Erythroblast (primary cell): ENCODE measurements at regions not wholly inside any gene's neighbourhood (a gene's known extent, or its start where the extent isn't known, plus 50 kb on each side); places are given as distances from the start of the nearest gene placed in this dataset.

Experiments
- GATA1 ChIP-seq: IDR thresholded peaks from 2 replicates; pipeline ENCODE4 v1.6.1; 2011; ENCODE audit warnings: low read depth, mild to moderate bottlenecking, control low read depth, low read length, moderate library complexity
- POLR2A ChIP-seq: IDR thresholded peaks from 2 replicates; pipeline ENCODE4 v1.6.1; 2011; ENCODE audit warnings: mild to moderate bottlenecking, low read length

- TF ChIP-seq POLR2A = no peak
- no peak for TF ChIP-seq GATA1
Observed at GRCh38 chr3:154743418-154743817, 313.4 kb upstream of the GPR149 start.
